T follicular helper cell (primary cell): ENCODE measurements at regions not wholly inside any gene's neighbourhood (a gene's known extent, or its start where the extent isn't known, plus 50 kb on each side); places are given as distances from the start of the nearest gene placed in this dataset.
A peak's percentile ranks its signal among the peaks of the same experiment; 100 is the strongest.

Experiments used
- DNase-seq: peaks from one replicate; pipeline ENCODE4 v3.0.0-alpha.2; 2020; ENCODE audit warnings: low read depth

GRCh38 chr2:136468799-136469369 lies 296.5 kb upstream of the THSD7B start:
- DNase-seq: no peak

DNA sequence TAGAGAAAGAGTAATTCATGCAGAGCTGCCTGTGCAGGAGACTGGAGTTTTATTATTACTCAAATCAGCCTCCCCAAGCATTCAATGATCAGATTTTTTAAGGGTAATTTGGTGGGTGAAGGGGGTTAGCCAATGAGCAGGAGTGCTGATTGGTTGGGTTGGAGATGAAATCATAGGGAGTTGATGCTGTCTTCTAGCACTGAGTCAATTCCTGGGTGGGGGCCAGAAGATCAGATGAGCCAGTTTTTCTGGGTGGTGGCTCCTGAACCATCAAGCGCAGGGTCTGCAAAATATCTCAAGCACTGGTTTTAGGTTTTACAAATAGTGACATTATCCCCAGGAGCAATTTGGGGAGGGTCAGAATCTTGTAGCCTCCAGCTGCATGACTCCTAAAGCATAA lies 312.8 kb upstream of the THSD7B start:
- no peak for DNase-seq

GRCh38 chr2:136448986-136449780 lies 316.2 kb upstream of the THSD7B start:
- DNase-seq: no peak

DNA sequence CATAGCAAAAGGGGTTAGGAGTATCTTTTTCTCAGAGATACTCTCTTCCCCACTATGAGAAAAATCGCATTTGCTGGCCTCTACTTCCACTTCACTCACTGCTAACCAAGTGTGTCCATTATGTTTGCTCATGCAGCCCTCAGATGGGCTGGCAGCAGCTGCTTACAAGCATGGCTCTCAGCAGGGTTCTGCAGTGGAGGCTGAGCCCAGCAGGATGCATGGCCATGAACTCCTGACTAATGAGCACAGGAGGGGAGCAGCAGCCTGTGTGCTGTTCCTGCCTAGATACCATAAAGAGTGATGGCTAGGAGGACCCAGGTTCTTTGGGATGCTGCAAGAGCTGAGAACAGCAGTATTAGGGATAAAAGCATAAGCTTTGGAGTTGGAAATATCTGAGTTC lies 316.9 kb upstream of the THSD7B start:
- DNase-seq: no peak

DNA sequence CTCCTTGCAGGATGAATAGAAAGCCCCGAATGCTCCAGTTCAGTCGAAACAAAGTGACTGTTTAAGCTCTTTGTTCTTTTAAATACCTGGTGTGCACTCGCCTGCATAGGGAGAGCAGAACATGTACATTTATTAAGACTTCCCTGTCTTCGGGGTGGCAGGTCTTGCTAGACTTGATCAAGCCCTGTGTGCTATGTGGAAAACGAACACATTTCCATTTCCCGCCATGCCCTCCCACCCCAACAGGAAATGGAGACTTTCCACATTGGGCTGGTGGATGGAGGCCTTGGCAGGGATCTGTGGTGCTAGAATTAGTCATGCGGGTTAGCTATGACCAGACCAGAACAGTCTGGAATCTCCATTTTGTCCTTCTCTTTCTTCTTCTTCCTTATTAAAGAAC lies 321.0 kb upstream of the THSD7B start:
- no peak for DNase-seq

GRCh38 chr2:136443661-136444060 lies 321.7 kb upstream of the THSD7B start:
- DNase-seq: no peak

GRCh38 chr2:136441979-136442714 lies 323.2 kb upstream of the THSD7B start:
- no peak for DNase-seq

DNA sequence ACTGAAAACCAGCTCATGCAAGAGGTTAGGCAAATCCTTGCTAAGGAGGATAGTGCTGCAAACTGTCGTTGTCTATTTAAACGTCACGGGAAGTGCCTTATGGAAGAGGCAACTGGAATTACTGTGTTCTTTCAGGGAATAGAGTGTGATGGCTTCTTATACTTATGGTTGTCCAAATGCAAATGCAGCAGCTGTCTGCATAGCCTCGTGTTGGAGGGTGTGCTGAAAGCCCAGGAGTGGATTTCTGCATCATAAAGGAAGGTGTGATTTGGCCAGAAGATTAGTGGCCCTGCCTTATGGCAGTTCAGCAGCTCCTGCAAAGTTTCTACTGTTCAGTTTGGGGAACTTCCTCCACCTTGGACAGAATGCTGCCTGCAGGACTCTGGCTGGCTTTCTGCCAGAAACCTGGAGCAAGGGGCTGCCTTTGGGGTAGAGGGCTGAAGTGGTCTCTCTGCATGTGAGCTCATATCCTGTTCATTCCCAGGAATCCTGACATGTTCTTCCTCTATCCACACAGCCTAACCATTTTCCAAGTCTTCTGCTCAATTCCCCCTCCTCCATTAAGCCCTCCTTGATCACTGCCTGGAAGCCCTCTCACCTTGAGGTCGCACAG lies 321.2 kb upstream of the CXCR4 start:
- DNase-seq: no peak

DNA sequence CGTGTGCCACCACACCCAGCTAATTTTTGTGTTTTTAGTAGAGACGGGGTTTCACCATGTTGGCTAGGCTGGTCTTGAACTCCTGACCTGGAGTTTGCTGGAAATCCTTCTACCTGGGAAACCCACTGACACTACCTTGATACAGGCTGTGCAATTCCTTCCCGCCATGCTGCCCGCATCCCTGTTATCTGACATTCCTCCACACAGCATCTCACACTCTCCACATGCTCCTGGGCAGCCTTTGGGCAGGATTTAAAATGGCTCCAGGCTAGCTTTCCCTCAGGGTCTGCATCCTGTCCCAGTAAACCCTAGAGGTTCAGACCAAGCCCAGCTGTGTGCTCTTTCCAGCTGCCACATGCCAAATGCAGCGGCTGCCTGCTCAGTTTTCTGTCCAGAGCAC lies 319.5 kb upstream of the CXCR4 start:
- DNase-seq: no peak

DNA sequence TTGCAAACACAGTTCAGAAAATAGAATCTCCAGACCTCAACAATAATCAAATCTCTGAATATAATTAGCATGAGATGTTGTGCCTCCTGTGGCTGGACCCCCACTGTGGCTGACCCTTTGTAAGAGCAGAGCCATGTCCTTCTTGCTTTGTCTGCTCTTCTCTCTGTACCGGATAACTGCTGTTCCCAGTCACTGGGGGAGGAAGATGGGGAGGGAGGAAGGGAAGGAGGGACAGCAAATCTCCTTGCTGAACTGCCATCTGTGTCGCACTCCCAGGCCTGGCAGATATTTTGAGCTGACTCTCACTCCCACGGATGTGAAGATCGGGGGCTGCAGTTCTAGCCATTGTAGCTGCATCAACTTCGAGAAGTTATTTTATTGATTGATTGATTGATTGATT lies 319.0 kb upstream of the CXCR4 start:
- no peak for DNase-seq

GRCh38 chr2:136434251-136434715 lies 316.3 kb upstream of the CXCR4 start:
- DNase-seq: no peak

- DNase-seq: no peak
These were observed 315.3 kb upstream of the CXCR4 start for GRCh38 chr2:136433261-136433660.

DNA sequence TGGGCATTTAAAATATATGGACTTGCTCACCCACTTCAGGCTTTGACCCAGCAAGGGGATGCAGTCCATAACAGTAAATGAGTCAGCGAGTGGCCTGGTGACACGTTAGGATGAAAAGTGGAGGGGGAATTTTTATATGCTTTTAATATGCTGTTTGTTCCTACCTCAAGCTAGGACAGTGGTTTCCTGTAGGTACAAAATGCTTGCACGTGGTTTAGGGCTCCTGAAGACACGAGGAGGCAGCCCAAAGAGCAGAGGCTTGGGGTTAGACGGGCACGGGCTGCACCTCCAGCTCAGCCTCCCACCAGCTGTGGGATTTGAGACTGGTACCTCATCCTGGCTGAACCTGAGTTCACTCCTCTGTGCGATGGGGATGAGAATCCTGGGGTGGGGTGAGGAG lies 306.2 kb upstream of the CXCR4 start:
- DNase-seq: no peak

GRCh38 chr2:136423516-136423996 lies 305.6 kb upstream of the CXCR4 start:
- peak; percentile 64 for DNase-seq

- no peak for DNase-seq
These were observed 304.6 kb upstream of the CXCR4 start for GRCh38 chr2:136422512-136422911.

- no peak for DNase-seq
These were observed 302.4 kb upstream of the CXCR4 start for GRCh38 chr2:136420346-136420745.

- DNase-seq: no peak
These were observed 294.0 kb upstream of the CXCR4 start for GRCh38 chr2:136411946-136412345.

DNA sequence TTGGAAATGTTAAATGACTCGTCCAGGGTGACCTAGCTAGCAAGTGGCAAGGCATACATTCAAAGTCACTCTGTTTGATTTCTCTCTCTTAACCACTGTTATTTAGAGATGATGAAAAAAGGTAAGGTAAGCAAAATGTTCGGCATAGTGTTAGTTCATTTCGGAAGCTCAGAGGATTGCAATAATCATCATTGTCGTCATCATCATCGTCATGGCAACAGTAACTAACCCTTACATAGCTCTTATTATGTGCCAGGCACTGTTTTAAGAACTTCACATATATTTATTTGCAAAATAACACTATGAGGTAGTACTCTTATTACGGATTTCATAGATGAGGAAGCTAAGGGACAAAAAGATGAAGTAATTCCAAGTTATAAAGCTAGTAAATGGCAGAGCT lies 292.7 kb upstream of the CXCR4 start:
- DNase-seq: no peak

DNA sequence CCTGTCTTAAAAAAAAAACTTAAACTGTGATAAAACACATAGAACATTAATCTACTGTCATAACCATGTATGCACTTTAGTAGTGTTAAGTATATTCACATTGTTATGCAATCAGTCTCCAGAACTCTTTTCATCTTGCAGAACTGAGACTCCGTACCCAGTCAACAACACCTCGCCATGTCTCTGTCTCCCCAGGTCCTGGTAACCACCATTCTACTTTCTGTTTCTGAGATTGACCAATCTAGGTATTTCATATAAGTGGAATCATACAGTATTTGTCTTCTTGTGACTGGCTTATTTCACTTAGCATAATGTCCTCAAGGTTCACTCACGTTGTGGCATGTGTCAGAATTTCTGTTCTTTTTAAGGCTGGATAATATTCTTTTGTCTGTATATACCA lies 290.8 kb upstream of the CXCR4 start:
- no peak for DNase-seq

GRCh38 chr2:136407952-136408318 lies 290.0 kb upstream of the CXCR4 start:
- no peak for DNase-seq

DNA sequence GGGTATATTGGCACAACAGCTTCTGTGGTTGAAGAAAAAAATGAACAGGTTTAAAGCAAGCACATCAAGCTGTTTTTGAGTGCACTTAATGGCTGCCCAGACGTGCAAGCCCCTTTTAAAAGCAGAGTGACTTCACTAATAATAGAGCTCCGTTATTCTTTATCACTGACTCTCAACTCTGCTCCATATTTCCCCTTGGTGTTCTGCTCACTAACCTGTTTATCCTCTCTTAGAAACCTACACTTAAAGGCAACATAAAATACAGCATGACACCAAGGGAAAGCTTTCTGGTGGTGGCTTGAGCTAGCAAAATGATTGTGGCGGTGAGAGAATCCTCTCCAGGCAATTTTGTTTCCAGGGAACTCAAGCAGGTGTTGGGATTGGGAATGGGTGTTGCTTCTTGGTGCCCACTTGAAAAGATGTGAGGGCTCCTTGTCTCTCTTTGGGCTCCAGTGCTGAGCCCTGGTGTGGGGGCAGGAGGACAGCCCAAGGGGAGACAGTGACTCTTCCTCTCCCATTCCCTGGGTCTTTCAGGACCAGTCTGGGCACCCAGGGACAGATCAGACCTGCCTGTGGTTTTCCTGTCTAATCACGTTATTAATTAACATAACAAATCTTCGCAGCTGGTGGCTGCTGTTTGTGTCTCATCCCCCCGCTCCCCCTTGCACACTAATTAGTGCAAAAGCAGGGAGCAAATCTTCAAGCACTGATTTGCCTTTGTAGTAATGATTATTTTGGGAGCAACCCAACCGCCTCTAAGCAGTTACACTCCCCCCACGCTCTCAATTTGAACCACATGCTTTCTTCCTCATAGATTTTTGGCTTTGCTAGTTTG lies 289.4 kb upstream of the CXCR4 start:
- no peak for DNase-seq

DNA sequence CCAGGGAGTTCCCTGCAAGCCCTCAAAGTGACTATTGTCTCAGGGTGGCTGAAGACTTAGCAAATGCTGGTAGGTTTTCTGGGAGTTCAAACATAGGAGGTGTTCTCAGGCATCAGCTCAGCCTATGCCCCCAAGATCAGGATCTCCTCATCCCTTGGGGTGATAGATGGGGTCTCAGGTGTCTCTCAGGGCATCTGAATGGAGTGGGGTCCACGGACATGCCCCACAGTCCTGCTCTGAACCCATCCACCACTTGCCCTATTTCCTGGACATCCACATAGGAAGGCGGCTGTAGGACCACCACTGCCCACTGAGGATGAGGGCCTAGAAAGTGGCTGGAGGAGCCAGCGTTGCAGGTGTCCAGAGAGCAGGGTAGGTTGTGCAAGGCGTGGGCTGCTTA lies 287.0 kb upstream of the CXCR4 start:
- no peak for DNase-seq
